ENCODE measurements at regions not wholly inside any gene's neighbourhood (a gene's known extent, or its start where the extent isn't known, plus 50 kb on each side); places are given as distances from the start of the nearest gene placed in this dataset.

DNA sequence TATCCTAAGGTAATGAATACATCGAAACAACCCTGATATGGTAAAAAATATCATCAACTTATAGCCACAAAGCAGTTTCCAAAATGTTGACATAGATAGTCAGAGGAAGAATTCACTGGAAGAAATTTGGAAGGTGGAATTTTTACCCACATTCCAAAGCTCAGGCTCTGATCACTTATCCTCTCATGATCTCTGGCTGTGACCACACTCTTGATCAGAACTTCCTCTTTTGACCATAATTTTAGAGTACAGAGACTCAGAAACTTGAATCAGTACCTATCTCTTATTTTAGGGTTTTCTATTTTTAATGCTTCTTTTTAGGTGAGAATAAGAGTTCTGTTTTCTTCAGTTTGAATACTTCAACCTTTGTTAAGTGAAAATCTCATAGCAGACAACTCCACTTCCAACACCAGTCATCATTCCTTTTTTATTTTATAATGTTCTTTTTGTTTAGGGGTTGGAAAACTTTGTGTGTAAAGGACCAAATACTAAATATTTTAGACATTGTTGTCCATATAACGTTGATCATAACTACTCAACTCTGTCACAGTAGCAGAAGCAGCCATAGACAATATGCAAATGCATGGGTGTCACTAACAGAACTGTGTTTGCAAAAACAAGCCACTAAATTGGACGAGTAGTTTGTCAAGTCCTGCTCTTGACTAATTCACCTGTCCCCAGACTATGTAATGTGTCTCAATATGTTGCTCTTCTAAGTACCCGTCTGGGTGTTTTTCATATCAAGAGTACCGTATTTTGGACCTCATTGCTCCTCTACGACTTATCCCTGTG lies 891.6 kb upstream of the CRIM1 start:
- no peak overlapping the region for H3K4me3 ChIP-seq (ENCODE audit: extremely low read depth in 1 of 4, insufficient read depth in 2 of 4, low read depth in 3 of 4, low read length in 4 of 4)
- H2AK5ac ChIP-seq (ENCODE audit: low read depth, low read length): no peak overlapping the region
- no peak overlapping the region for H2BK12ac ChIP-seq (ENCODE audit: low read depth, low read length)
- no peaks in the 10 kb centered on the region for H4K20me1 ChIP-seq (replicated peaks in 1 of 2; ENCODE audit: control insufficient read depth in 1 of 2, insufficient read depth in 2 of 2, low read length in 2 of 2)
- 90% methylated on average over 6 of the region's 6 CpGs; no CpG with 5 or more reads in 1 of the 2 experiments for WGBS, 2 experiments (ENCODE audit: extremely low coverage in 1 of 2, insufficient coverage in 1 of 2, insufficient read length in 1 of 2, insufficient replicate concordance in 2 of 2, low coverage in 1 of 2, low lambda C conversion rate in 2 of 2, missing lambda C conversion rate in 1 of 2)
- no peaks in the 10 kb centered on the region for H3K79me2 ChIP-seq (ENCODE audit: control insufficient read depth in 1 of 2, insufficient read depth in 2 of 2, low read length in 2 of 2)
- H2BK15ac ChIP-seq (ENCODE audit: low read length): no peak overlapping the region
- H3K23ac ChIP-seq (ENCODE audit: insufficient read length): no peak overlapping the region
- no peak overlapping the region for H4K8ac ChIP-seq (ENCODE audit: extremely low read depth, insufficient read depth, low read length)
- H3K14ac ChIP-seq (ENCODE audit: insufficient read length): no peak overlapping the region
- no peak for FAIRE-seq
- H3K79me1 ChIP-seq (ENCODE audit: low read depth, low read length): no peaks in the 10 kb centered on the region
- no peak overlapping the region for H4K5ac ChIP-seq (ENCODE audit: insufficient read length, low read depth, low read length)
- no peak for DNase-seq (ENCODE audit: low read depth in 1 of 2, low spot score in 2 of 2)
- no peaks in the 10 kb centered on the region for H3K23me2 ChIP-seq (ENCODE audit: low read depth, low read length)
- H3K56ac ChIP-seq (replicated peaks; ENCODE audit: insufficient read length, low read depth, low read length): no peak overlapping the region
- H3K9ac ChIP-seq (replicated peaks in 1 of 4; ENCODE audit: extremely low read depth in 1 of 4, low read depth in 3 of 4, low read length in 3 of 4): no peak overlapping the region
- no peaks in the 10 kb centered on the region for H3K27me3 ChIP-seq (replicated peaks in 1 of 4; ENCODE audit: control insufficient read depth in 3 of 4, extremely low read depth in 1 of 4, insufficient read depth in 3 of 4, low read length in 3 of 4)
- H3K9me3 ChIP-seq (ENCODE audit: insufficient read depth in 2 of 2, low read depth in 1 of 2, low read length in 1 of 2): no peaks in the 10 kb centered on the region
- no peak overlapping the region for H3K18ac ChIP-seq (ENCODE audit: extremely low read depth, low read length)
- H2BK20ac ChIP-seq (ENCODE audit: low read length): no peak overlapping the region
- no peak for TF ChIP-seq GABPA (IDR thresholded peaks at IDR 0.05; ENCODE audit: borderline replicate concordance, insufficient read depth, low read length)
- TF ChIP-seq, protein P1, sequence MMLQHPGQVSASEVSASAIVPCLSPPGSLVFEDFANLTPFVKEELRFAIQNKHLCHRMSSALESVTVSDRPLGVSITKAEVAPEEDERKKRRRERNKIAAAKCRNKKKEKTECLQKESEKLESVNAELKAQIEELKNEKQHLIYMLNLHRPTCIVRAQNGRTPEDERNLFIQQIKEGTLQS (IDR thresholded peaks at IDR 0.05; ENCODE audit: insufficient read depth, low read depth, low read length): no peak
- no peak for TF ChIP-seq RAD21 (IDR thresholded peaks at IDR 0.05 in 1 of 2, conservative IDR thresholded peaks at IDR 0.05 in 1 of 2; ENCODE audit: low read depth in 2 of 2, low read length in 2 of 2)
- H2AFZ ChIP-seq (ENCODE audit: low read length): no peak overlapping the region
- H3K27ac ChIP-seq (ENCODE audit: low read depth, low read length): no peak overlapping the region
- no peaks in the 10 kb centered on the region for H3K36me3 ChIP-seq (ENCODE audit: control insufficient read depth in 2 of 4, insufficient read depth in 4 of 4, low read length in 3 of 4)
- ChIA-PET POLR2A (ENCODE audit: partially characterized antibody) (no interaction called here), CTCF (ENCODE audit: partially characterized antibody) (no interaction called here)
- no peak overlapping the region for H2BK5ac ChIP-seq (ENCODE audit: low read depth, low read length)
- H2BK120ac ChIP-seq (replicated peaks; ENCODE audit: low read depth, low read length): no peak overlapping the region
- no peak overlapping the region for H3K4ac ChIP-seq (replicated peaks; ENCODE audit: insufficient read length, low read depth, low read length)
- H3K4me2 ChIP-seq (ENCODE audit: insufficient read depth in 1 of 2, low read depth in 2 of 2, low read length in 2 of 2): no peak overlapping the region
- H3K4me1 ChIP-seq (replicated peaks in 1 of 4; ENCODE audit: control insufficient read depth in 3 of 4, insufficient read depth in 4 of 4, low read length in 3 of 4): no peaks in the 10 kb centered on the region
- no peak overlapping the region for H4K91ac ChIP-seq (replicated peaks; ENCODE audit: insufficient read length, low read length)

Data from H1 (cell line).